HCT116 (cell line): ENCODE measurements at regions not wholly inside any gene's neighbourhood (a gene's known extent, or its start where the extent isn't known, plus 50 kb on each side); places are given as distances from the start of the nearest gene placed in this dataset.

Experiments used
- ATAC-seq: fragments of 200-7000 bp; cut with Tn5 transposase; 2 replicates; pipeline ENCODE4 v1.9.1; 2020; ENCODE audit warnings: mild to moderate bottlenecking, moderate library complexity
- BruUV-seq: library from RNA; stranded (reverse); fragments of 400-500 nt; replicated peaks from 2 replicates; lab custom pipeline; 2021; lab: Mats Ljungman, UMichigan
- CTCF ChIA-PET: fragments of 300-600 bp; sonication (Branson Sonifier 250); formaldehyde crosslinking; loops from one replicate; lab custom pipeline; 2021; ENCODE audit warnings: antibody characterized with exemption; lab: Charles Lee
- POLR2A ChIA-PET: fragments of 300-600, 350-600 bp; sonication (Branson Sonifier 250); formaldehyde crosslinking; loops from one replicate; lab custom pipeline; 2021; ENCODE audit warnings: antibody characterized with exemption; lab: Charles Lee
- RAD21 ChIA-PET, 2 experiments: fragments of 300-600 bp; sonication (Branson Sonifier 250); formaldehyde crosslinking; loops; one replicate each; lab custom pipeline; 2023; ENCODE audit warnings: low total read pairs in 2 of 2; ENCODE audit not compliant: uncharacterized antibody in 2 of 2, unreplicated experiment in 2 of 2, low non-redundant PET in 1 of 2; lab: Charles Lee
- DNase-seq: peaks from one replicate; pipeline ENCODE4 v3.0.0-alpha.2; 2010; ENCODE audit warnings: low read depth, low spot score
- H2AFZ ChIP-seq: fragments of 200-600 bp; shearing (Covaris generic), sonication (generic); 2 replicates; pipeline ENCODE4 v1.6.1; 2017; ENCODE audit warnings: low read depth, mixed run types, mixed read lengths, antibody characterized with exemption, low read length; ENCODE audit not compliant: poor library complexity, severe bottlenecking
- H3K27ac ChIP-seq: 2 replicates; pipeline ENCODE4 v1.5.1; 2012; ENCODE audit warnings: low read depth, low read length
- H3K27me3 ChIP-seq: fragments of 200-600 bp; sonication (generic); 2 replicates; pipeline ENCODE4 v1.6.1; 2016; ENCODE audit warnings: mixed run types, low read length, mixed read lengths; ENCODE audit not compliant: insufficient read depth
- H3K36me3 ChIP-seq, 2 experiments: fragments of 200-500 bp in 1 of 2; fragments of 200-600 bp in 1 of 2; sonication (Bioruptor generic) in 1 of 2; sonication (generic) in 1 of 2; 2 replicates each; pipeline versions ENCODE4 v1.5.1 to v1.6.1; 2014 to 2016; ENCODE audit warnings: low read length in 2 of 2, inconsistent platforms in 1 of 2, mixed read lengths in 1 of 2, mixed run types in 1 of 2; ENCODE audit not compliant: insufficient read depth in 2 of 2, control insufficient read depth in 1 of 2
- H3K4me1 ChIP-seq, 2 experiments: fragments of 200-600 bp in 1 of 2; sonication (generic) in 1 of 2; 2 replicates each; pipeline versions ENCODE4 v1.5.1 to v1.6.1; 2012 to 2017; ENCODE audit warnings: low read length in 2 of 2, inconsistent platforms in 1 of 2, mild to moderate bottlenecking in 1 of 2, mixed read lengths in 1 of 2, mixed run types in 1 of 2, moderate library complexity in 1 of 2; ENCODE audit not compliant: insufficient read depth in 2 of 2, control insufficient read depth in 1 of 2
- H3K4me2 ChIP-seq: fragments of 200-600 bp; sonication (generic); 2 replicates; pipeline ENCODE4 v1.6.1; 2017; ENCODE audit warnings: mixed run types, low read length, mixed read lengths
- H3K4me3 ChIP-seq, 2 experiments: fragments of 200-600 bp in 1 of 2; sonication (generic) in 1 of 2; replicated peaks in 1 of 2; 2 replicates each; pipeline ENCODE4 v1.5.1; 2011 to 2016; ENCODE audit warnings: low read length in 2 of 2, control low read depth in 1 of 2, low read depth in 1 of 2, mild to moderate bottlenecking in 1 of 2, mixed read lengths in 1 of 2, mixed run types in 1 of 2
- H3K79me2 ChIP-seq: fragments of 200-600 bp; sonication (generic); 2 replicates; pipeline ENCODE4 v1.6.1; 2017; ENCODE audit warnings: mild to moderate bottlenecking, mixed run types, low read length, moderate library complexity, mixed read lengths; ENCODE audit not compliant: insufficient read depth
- H3K9ac ChIP-seq: fragments of 200-600 bp; sonication (generic); 2 replicates; pipeline ENCODE4 v1.6.1; 2016; ENCODE audit warnings: low read length, mixed read lengths
- H3K9me2 ChIP-seq: fragments of 200-600 bp; sonication (generic), shearing (Covaris generic); 2 replicates; pipeline ENCODE4 v1.6.1; 2017; ENCODE audit warnings: mixed run types, mild to moderate bottlenecking, moderate library complexity; ENCODE audit not compliant: insufficient read depth
- H3K9me3 ChIP-seq, 2 experiments: fragments of 200-500 bp in 1 of 2; fragments of 200-600 bp in 1 of 2; sonication (Bioruptor generic) in 1 of 2; sonication (generic) in 1 of 2; 2 replicates each; pipeline ENCODE4 v1.6.1; 2014 to 2017; ENCODE audit warnings: low read length in 2 of 2, mixed read lengths in 2 of 2, inconsistent platforms in 1 of 2, low read depth in 1 of 2, mild to moderate bottlenecking in 1 of 2, mixed run types in 1 of 2, moderate library complexity in 1 of 2; ENCODE audit not compliant: control insufficient read depth in 1 of 2, insufficient read depth in 1 of 2
- H4K20me1 ChIP-seq: fragments of 200-600 bp; sonication (generic), shearing (Covaris generic); 2 replicates; pipeline ENCODE4 v1.6.1; 2017; ENCODE audit warnings: mixed run types, mild to moderate bottlenecking, moderate library complexity; ENCODE audit not compliant: insufficient read depth
- CBX3 ChIP-seq: IDR thresholded peaks from 2 replicates; pipeline ENCODE4 v1.6.1; 2012; ENCODE audit warnings: low read depth
- CTCF ChIP-seq, 3 experiments: fragments of 200-600 bp in 1 of 3; sonication (generic) in 1 of 3; IDR thresholded peaks in 2 of 3; conservative IDR thresholded peaks in 1 of 3; 2 replicates each; pipeline ENCODE4 v1.5.1; 2012 to 2017; ENCODE audit warnings: low read depth in 2 of 3, low read length in 2 of 3, antibody characterized with exemption in 1 of 3, borderline replicate concordance in 1 of 3, control low read depth in 1 of 3, mild to moderate bottlenecking in 1 of 3, mixed read lengths in 1 of 3, mixed run types in 1 of 3, moderate library complexity in 1 of 3; ENCODE audit not compliant: insufficient read depth in 1 of 3
- EGR1 ChIP-seq: IDR thresholded peaks from 2 replicates; pipeline ENCODE4 v1.6.1; 2012; ENCODE audit warnings: low read depth
- EZH2phosphoT487 ChIP-seq: fragments of 200-600 bp; IDR thresholded peaks from 2 replicates; pipeline ENCODE4 v1.6.1; 2018; ENCODE audit warnings: antibody characterized with exemption, borderline replicate concordance
- JUND ChIP-seq: IDR thresholded peaks from 2 replicates; pipeline ENCODE4 v1.6.1; 2012
- MAX ChIP-seq: IDR thresholded peaks from 2 replicates; pipeline ENCODE4 v1.6.1; 2012
- POLR2AphosphoS5 ChIP-seq: IDR thresholded peaks from 2 replicates; pipeline ENCODE4 v1.6.1; 2011; ENCODE audit warnings: mild to moderate bottlenecking, low read depth, low read length, moderate library complexity
- RAD21 ChIP-seq: IDR thresholded peaks from 2 replicates; pipeline ENCODE4 v1.6.1; 2012; ENCODE audit warnings: low read depth, mild to moderate bottlenecking
- REST ChIP-seq: IDR thresholded peaks from 2 replicates; pipeline ENCODE4 v1.6.1; 2012; ENCODE audit warnings: low read depth
- SIN3A ChIP-seq: IDR thresholded peaks from 2 replicates; pipeline ENCODE4 v1.6.1; 2012; ENCODE audit warnings: low read depth
- SRF ChIP-seq: IDR thresholded peaks from 2 replicates; pipeline ENCODE4 v1.6.1; 2012; ENCODE audit warnings: low read depth
- TCF7L2 ChIP-seq: IDR thresholded peaks from 2 replicates; pipeline ENCODE4 v1.7.0; 2011; ENCODE audit warnings: borderline replicate concordance, inconsistent platforms; ENCODE audit not compliant: insufficient read depth, insufficient read length; ENCODE audit errors: extremely low read depth
- ZNF274 ChIP-seq: fragments of 200-500 bp; sonication (Bioruptor generic); IDR thresholded peaks from 2 replicates; pipeline ENCODE4 v1.6.1; 2014; ENCODE audit warnings: mild to moderate bottlenecking, low read depth, low read length, inconsistent platforms
- intact Hi-C: fragments of 100-400 bp; cut with micrococcal nuclease; formaldehyde crosslinking; loops from 2 replicates; pipeline ENCODE4 v1.10.0; 2022

GRCh38 chr2:867296-867695 lies 83.4 kb upstream of the SNTG2 start:
- no peak for DNase-seq
- intact Hi-C loops, result no loop called here
- ChIA-PET POLR2A (no interaction called here), RAD21 (no interaction called here), CTCF (no interaction called here)
- BruUV-seq, result no TSS peak
- Histone ChIP-seq H3K9me3 (no peaks in the 10 kb centered on the region), H2AFZ (no peak overlapping the region), H3K9me2 (no peaks in the 10 kb centered on the region), H3K79me2 (no peaks in the 10 kb centered on the region), H3K4me3 (no peak overlapping the region), H3K4me2 (no peak overlapping the region), H3K4me1 (no peaks in the 10 kb centered on the region), H3K36me3 (no peaks in the 10 kb centered on the region), H3K9ac (no peak overlapping the region), H3K27me3 (peaks cover 8% of the 10 kb centered on the region; the same call in 1 of the 2 replicates), H3K27ac (no peak overlapping the region), H4K20me1 (no peaks in the 10 kb centered on the region)
- TF ChIP-seq SIN3A, result no peak
- TF ChIP-seq POLR2AphosphoS5, result no peak
- TF ChIP-seq ZNF274, result no peak
- no peak for TF ChIP-seq CTCF (IDR thresholded peaks at IDR 0.05 in 2 of 3, conservative IDR thresholded peaks at IDR 0.05 in 1 of 3; ENCODE audit: borderline replicate concordance in 1 of 3, insufficient read depth in 1 of 3, low read depth in 2 of 3, low read length in 2 of 3)
- no peak for TF ChIP-seq RAD21
- no peak for TF ChIP-seq EGR1
- no peak for TF ChIP-seq EZH2phosphoT487
- TF ChIP-seq TCF7L2, result no peak
- TF ChIP-seq JUND, result no peak
- ATAC-seq, result no peak

GRCh38 chr2:866887-867286 lies 83.8 kb upstream of the SNTG2 start:
- Histone ChIP-seq H4K20me1 (no peaks in the 10 kb centered on the region), H3K4me3 (no peak overlapping the region), H2AFZ (no peak overlapping the region), H3K79me2 (no peaks in the 10 kb centered on the region), H3K27me3 (peaks cover 4% of the 10 kb centered on the region; the same call in 1 of the 2 replicates), H3K27ac (no peak overlapping the region), H3K36me3 (no peaks in the 10 kb centered on the region), H3K4me1 (no peaks in the 10 kb centered on the region), H3K9me3 (no peaks in the 10 kb centered on the region), H3K9ac (no peak overlapping the region), H3K4me2 (no peak overlapping the region), H3K9me2 (no peaks in the 10 kb centered on the region)
- ChIA-PET POLR2A (no interaction called here), CTCF (no interaction called here), RAD21 (no interaction called here)
- DNase-seq, result no peak
- no TSS peak for BruUV-seq
- ATAC-seq, result no peak
- intact Hi-C loops, result no loop called here
- no peak for TF ChIP-seq RAD21
- no peak for TF ChIP-seq REST
- TF ChIP-seq CBX3, result no peak
- TF ChIP-seq JUND, result no peak
- no peak for TF ChIP-seq POLR2AphosphoS5
- TF ChIP-seq SRF, result no peak
- TF ChIP-seq MAX, result no peak
